T-helper 2 cell treated with Interferon-gamma antibody and Interleukin-4, amounts not matched to agents 5 μg/mL and 100 μg/mL, for 36 hours (primary cell): ENCODE measurements at regions not wholly inside any gene's neighbourhood (a gene's known extent, or its start where the extent isn't known, plus 50 kb on each side); places are given as distances from the start of the nearest gene placed in this dataset.
"Not testable (repeated sequence)": the region's sequence is repeated elsewhere in the genome, so short reads cannot be mapped to it uniquely, and the experiment has no call there.

ENCODE experiments used
- DNase-seq: peaks from one replicate; pipeline ENCODE4 v3.0.0; 2021; ENCODE audit warnings: low spot score
- H3K27ac Mint-ChIP-seq: one replicate; pipeline ENCODE4 v1.8.0; 2021; ENCODE audit warnings: mild to moderate bottlenecking, mixed read lengths
- H3K27me3 Mint-ChIP-seq: one replicate; pipeline ENCODE4 v1.8.0; 2021; ENCODE audit warnings: low read depth, mixed read lengths
- H3K36me3 Mint-ChIP-seq: one replicate; pipeline ENCODE4 v1.8.0; 2021; ENCODE audit warnings: low read depth, mixed read lengths
- H3K4me1 Mint-ChIP-seq: one replicate; pipeline ENCODE4 v1.8.0; 2021; ENCODE audit warnings: low read depth, mixed read lengths
- H3K4me3 Mint-ChIP-seq: one replicate; pipeline ENCODE4 v1.8.0; 2022; ENCODE audit warnings: mild to moderate bottlenecking, moderate library complexity, mixed read lengths
- H3K9me3 Mint-ChIP-seq: one replicate; pipeline ENCODE4 v1.8.0; 2021; ENCODE audit warnings: mixed read lengths

DNA sequence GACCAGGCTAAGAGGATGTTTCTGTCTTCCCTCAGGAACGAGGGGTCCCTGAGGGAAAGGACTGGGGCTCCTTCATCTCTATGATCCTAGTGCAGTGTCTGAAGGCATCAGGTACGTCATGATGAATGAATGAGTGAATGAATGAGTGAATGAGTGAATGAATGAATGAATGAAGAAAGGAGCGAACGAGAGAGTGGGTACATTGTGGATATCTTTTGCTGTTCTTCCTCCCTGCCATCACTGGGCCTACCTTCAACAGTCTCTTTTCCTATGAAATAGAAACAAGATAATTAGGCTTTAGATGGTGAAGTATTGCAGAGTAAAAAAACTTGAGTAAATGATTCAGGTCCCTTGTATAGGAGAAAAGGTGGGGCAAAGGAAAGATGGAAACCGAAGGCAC is 111.3 kb upstream of the CRHR1 start:
- H3K4me3 Mint-ChIP-seq, result no peak overlapping the region
- H3K27ac Mint-ChIP-seq, result no peak overlapping the region
- no peaks in the 10 kb centered on the region for H3K9me3 Mint-ChIP-seq
- no peaks in the 10 kb centered on the region for H3K4me1 Mint-ChIP-seq
- no peak for DNase-seq
- H3K27me3 Mint-ChIP-seq, result no peaks in the 10 kb centered on the region
- H3K36me3 Mint-ChIP-seq, result no peaks in the 10 kb centered on the region

- H3K36me3 Mint-ChIP-seq, H3K4me3 Mint-ChIP-seq, H3K9me3 Mint-ChIP-seq, H3K27me3 Mint-ChIP-seq, H3K4me1 Mint-ChIP-seq, H3K27ac Mint-ChIP-seq, DNase-seq: not testable (repeated sequence)
These were observed 110.4 kb upstream of the CRHR1 start for GRCh38 chr17:45673759-45674158.

- H3K36me3 Mint-ChIP-seq, result no peaks in the 10 kb centered on the region
- H3K9me3 Mint-ChIP-seq, result no peaks in the 10 kb centered on the region
- H3K4me3 Mint-ChIP-seq, result no peak overlapping the region
- no peaks in the 10 kb centered on the region for H3K4me1 Mint-ChIP-seq
- H3K27me3 Mint-ChIP-seq, result no peaks in the 10 kb centered on the region
- DNase-seq, result no peak
- H3K27ac Mint-ChIP-seq, result no peak overlapping the region
These were observed 109.1 kb upstream of the CRHR1 start for GRCh38 chr17:45675012-45675411.

GRCh38 chr17:45675892-45676291 is 108.2 kb upstream of the CRHR1 start:
- no peak for DNase-seq
- no peaks in the 10 kb centered on the region for H3K9me3 Mint-ChIP-seq

GRCh38 chr17:45676695-45677094 is 107.4 kb upstream of the CRHR1 start:
- no peaks in the 10 kb centered on the region for H3K27me3 Mint-ChIP-seq
- H3K27ac Mint-ChIP-seq, result no peak overlapping the region

More at GRCh38 chr17:45675892-45676291, 108.2 kb upstream of the CRHR1 start:
- Mint-ChIP-seq H3K36me3 (no peaks in the 10 kb centered on the region), H3K27me3 (no peaks in the 10 kb centered on the region), H3K4me1 (no peaks in the 10 kb centered on the region), H3K4me3 (no peak overlapping the region), H3K27ac (no peak overlapping the region)

GRCh38 chr17:45677770-45678169 is 106.3 kb upstream of the CRHR1 start:
- Mint-ChIP-seq H3K27ac (no peak overlapping the region), H3K9me3 (no peaks in the 10 kb centered on the region), H3K36me3 (no peaks in the 10 kb centered on the region), H3K4me1 (no peaks in the 10 kb centered on the region), H3K27me3 (peaks cover 3% of the 10 kb centered on the region), H3K4me3 (no peak overlapping the region)
- DNase-seq, result no peak

More at GRCh38 chr17:45676695-45677094, 107.4 kb upstream of the CRHR1 start:
- no peaks in the 10 kb centered on the region for H3K36me3 Mint-ChIP-seq
- H3K4me1 Mint-ChIP-seq, result no peaks in the 10 kb centered on the region
- H3K4me3 Mint-ChIP-seq, result no peak overlapping the region
- no peak for DNase-seq
- H3K9me3 Mint-ChIP-seq, result no peaks in the 10 kb centered on the region

- H3K27ac Mint-ChIP-seq, result no peak overlapping the region
- H3K27me3 Mint-ChIP-seq, result peaks cover 3% of the 10 kb centered on the region
- H3K4me1 Mint-ChIP-seq, result no peaks in the 10 kb centered on the region
- H3K4me3 Mint-ChIP-seq, result no peak overlapping the region
- no peaks in the 10 kb centered on the region for H3K36me3 Mint-ChIP-seq
- DNase-seq, result no peak
- no peaks in the 10 kb centered on the region for H3K9me3 Mint-ChIP-seq
These were observed 104.7 kb upstream of the CRHR1 start for GRCh38 chr17:45679426-45679825.

- Mint-ChIP-seq H3K4me3 (no peak overlapping the region), H3K4me1 (no peaks in the 10 kb centered on the region), H3K27ac (no peak overlapping the region), H3K9me3 (no peaks in the 10 kb centered on the region), H3K27me3 (peaks cover 7% of the 10 kb centered on the region), H3K36me3 (no peaks in the 10 kb centered on the region)
- no peak for DNase-seq
These were observed 103.8 kb upstream of the CRHR1 start for GRCh38 chr17:45680360-45680759.

- Mint-ChIP-seq H3K9me3 (no peaks in the 10 kb centered on the region), H3K4me3 (no peak overlapping the region), H3K27ac (no peak overlapping the region), H3K36me3 (no peaks in the 10 kb centered on the region), H3K27me3 (peaks cover 7% of the 10 kb centered on the region), H3K4me1 (no peaks in the 10 kb centered on the region)
- DNase-seq, result no peak
These were observed 102.4 kb upstream of the CRHR1 start for GRCh38 chr17:45681706-45682105.

GRCh38 chr17:45686250-45686649 is 97.9 kb upstream of the CRHR1 start:
- Mint-ChIP-seq H3K27me3 (peaks cover 27% of the 10 kb centered on the region), H3K9me3 (no peaks in the 10 kb centered on the region), H3K27ac (no peak overlapping the region), H3K36me3 (no peaks in the 10 kb centered on the region), H3K4me1 (no peaks in the 10 kb centered on the region), H3K4me3 (no peak overlapping the region)
- no peak for DNase-seq

DNA sequence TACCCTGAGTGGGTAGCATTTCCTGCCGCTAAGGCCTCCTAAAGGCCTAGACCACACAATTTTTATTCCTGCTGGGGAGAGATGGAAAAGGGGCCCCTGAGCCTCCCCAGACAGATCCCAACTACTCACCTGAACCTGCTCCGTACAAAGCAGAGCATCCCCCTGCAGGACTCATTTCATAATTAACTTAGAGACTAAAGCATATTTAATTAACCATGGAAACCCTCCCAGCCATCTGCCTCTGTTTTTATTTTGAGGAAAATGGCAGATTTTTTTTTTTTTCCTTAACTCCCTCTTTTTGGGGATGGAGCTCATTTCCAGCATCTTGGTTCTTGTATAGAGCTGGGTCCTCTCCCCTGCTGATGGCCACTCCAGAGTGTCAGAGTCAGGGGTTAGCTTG is 96.5 kb upstream of the CRHR1 start:
- H3K27ac Mint-ChIP-seq, result no peak overlapping the region
- no peaks in the 10 kb centered on the region for H3K9me3 Mint-ChIP-seq
- no peaks in the 10 kb centered on the region for H3K36me3 Mint-ChIP-seq
- DNase-seq, result no peak
- H3K4me3 Mint-ChIP-seq, result no peak overlapping the region
- H3K27me3 Mint-ChIP-seq, result peaks cover 27% of the 10 kb centered on the region
- no peaks in the 10 kb centered on the region for H3K4me1 Mint-ChIP-seq

DNA sequence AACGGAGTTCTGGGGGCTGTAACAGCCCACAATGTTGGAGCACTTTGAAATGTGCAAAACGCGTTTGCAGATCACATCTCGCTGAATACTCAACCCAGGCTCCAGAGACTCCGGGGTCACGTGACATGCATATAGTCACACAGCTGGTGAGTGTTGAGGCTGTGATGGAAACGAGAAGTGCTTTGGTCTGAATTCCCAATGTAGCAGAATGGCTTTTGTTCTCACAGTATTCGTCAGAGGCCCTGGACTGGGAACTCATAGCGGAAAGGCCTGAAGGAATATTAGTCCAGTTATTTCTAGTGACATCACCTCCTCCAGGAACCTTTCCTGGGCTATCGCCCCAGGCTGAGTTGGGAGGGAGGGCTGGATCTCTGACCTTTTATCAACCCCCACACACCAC is 95.8 kb upstream of the CRHR1 start:
- H3K27me3 Mint-ChIP-seq, result peaks cover 27% of the 10 kb centered on the region
- H3K4me3 Mint-ChIP-seq, result no peak overlapping the region
- no peaks in the 10 kb centered on the region for H3K9me3 Mint-ChIP-seq
- no peaks in the 10 kb centered on the region for H3K36me3 Mint-ChIP-seq
- no peaks in the 10 kb centered on the region for H3K4me1 Mint-ChIP-seq
- DNase-seq, result no peak
- H3K27ac Mint-ChIP-seq, result no peak overlapping the region

DNA sequence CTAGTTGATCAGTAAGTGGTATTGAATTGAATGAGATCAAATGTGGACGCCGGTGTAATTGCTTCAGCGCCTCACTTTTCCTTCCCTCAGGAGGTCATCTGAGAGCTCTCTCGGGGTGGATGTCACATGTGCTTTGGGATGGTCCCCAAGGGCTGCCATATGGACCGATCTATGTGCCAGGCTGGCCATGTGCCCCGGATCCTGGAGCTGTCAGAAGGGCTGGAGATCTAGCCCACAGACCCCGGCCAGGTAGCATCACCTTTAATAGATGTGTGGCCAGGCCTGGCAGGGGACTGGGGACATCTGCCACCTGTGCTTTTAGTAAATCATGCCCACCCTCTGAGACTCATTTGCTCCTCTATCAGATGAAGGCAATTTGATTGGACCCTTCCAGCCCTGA is 95.3 kb upstream of the CRHR1 start:
- Mint-ChIP-seq H3K27ac (no peak overlapping the region), H3K36me3 (no peaks in the 10 kb centered on the region), H3K9me3 (no peaks in the 10 kb centered on the region), H3K27me3 (peaks cover 30% of the 10 kb centered on the region), H3K4me3 (no peak overlapping the region), H3K4me1 (no peaks in the 10 kb centered on the region)
- DNase-seq, result no peak

- Mint-ChIP-seq H3K27me3 (peaks cover 30% of the 10 kb centered on the region), H3K9me3 (no peaks in the 10 kb centered on the region)
These were observed 94.7 kb upstream of the CRHR1 start for GRCh38 chr17:45689451-45689850.

DNA sequence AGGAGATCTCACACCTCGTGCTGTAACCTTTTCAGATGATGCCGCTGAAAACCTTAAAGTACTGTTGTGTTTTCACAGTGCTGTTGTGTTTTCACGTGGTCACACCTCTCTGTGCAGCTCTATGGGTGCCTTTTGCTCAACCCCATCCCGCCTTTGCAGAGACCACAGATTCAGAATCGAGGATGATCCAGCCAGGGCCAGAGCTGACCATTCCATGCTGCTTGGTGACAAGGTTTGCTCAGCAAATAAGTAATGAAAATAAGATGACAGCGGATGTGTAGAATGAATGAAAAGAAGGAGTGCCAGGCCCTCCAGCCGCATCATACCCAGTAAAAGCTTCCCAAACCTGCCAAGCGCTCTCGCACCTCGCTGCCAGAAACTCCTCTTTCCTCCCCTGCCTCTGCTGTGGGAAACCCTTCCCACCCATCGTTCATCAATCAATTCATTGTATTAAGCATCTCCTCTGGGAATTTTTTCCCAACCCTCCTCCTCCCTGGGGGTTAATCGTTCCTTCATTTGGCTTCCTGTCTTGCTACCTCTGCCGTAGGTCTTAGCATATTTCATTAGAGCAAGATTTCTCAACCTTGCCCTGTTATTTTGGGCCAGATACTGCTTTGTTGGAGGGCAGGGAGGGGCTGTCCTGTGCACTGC is 93.4 kb upstream of the CRHR1 start:
- no peak overlapping the region for H3K4me3 Mint-ChIP-seq
- H3K27me3 Mint-ChIP-seq, result peaks cover 26% of the 10 kb centered on the region
- no peaks in the 10 kb centered on the region for H3K36me3 Mint-ChIP-seq
- H3K4me1 Mint-ChIP-seq, result no peaks in the 10 kb centered on the region
- H3K9me3 Mint-ChIP-seq, result no peaks in the 10 kb centered on the region
- no peak for DNase-seq
- H3K27ac Mint-ChIP-seq, result no peak overlapping the region

More at GRCh38 chr17:45689451-45689850, 94.7 kb upstream of the CRHR1 start:
- no peaks in the 10 kb centered on the region for H3K36me3 Mint-ChIP-seq
- no peaks in the 10 kb centered on the region for H3K4me1 Mint-ChIP-seq
- H3K4me3 Mint-ChIP-seq, result no peak overlapping the region
- no peak overlapping the region for H3K27ac Mint-ChIP-seq
- no peak for DNase-seq
